ENCODE measurements at regions not wholly inside any gene's neighbourhood (a gene's known extent, or its start where the extent isn't known, plus 50 kb on each side); places are given as distances from the start of the nearest gene placed in this dataset.

GRCh38 chr15:87490666-87491065, 765.9 kb downstream of the NTRK3 start:
- Mint-ChIP-seq H3K4me1 (ENCODE audit: low read depth) (no peaks in the 10 kb centered on the region), H3K4me3 (no peak overlapping the region), H3K9me3 (peaks cover 2% of the 10 kb centered on the region), H3K27ac (no peak overlapping the region), H3K36me3 (ENCODE audit: low read depth) (no peaks in the 10 kb centered on the region), H3K27me3 (no peaks in the 10 kb centered on the region)
- no peak for ATAC-seq
- POLR2A ChIA-PET, result no interaction called here
- no peak for TF ChIP-seq CTCF (IDR thresholded peaks at IDR 0.05)
- intact Hi-C loops (cut with micrococcal nuclease), result no loop called here
- no peak for DNase-seq
- CTCF ChIA-PET, result no interaction called here

DNA sequence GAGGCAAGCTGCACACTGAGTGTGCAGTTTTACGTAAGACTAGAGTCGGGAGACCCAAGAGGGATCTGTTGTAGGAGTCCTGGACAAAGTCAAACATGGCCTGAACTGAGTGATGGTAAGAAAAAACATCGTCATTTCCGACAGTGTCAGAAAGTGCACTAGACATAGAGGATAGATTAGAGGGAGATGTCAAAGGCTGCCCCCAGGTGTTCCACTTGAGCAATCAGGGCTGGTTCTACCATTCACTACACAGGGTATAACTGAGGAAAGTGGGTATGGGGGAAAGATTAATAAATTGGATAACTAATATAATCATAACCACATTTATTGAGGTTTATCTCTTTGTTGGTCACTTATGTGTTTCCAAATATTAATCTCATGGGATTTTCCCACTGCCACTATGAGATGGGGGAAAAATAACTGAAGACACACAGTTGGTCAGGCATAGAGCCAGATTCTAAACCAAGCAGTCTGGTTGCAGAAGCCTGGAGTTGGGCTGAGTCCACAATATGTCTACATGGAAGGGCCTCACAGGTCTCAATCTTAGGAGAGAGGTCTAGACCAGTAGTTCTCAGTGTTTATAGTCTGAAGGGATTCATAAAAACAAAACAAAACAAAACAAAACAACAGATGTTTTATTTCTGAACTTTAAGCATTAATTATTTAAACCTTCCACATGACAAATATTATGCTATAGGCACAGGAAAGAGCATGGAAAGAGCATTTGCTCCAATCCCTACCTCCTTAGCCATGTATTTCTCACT, 766.5 kb downstream of the NTRK3 start:
- DNase-seq (no peak), ATAC-seq (no peak)
- intact Hi-C loops (cut with micrococcal nuclease), result no loop called here
- Mint-ChIP-seq H3K27me3 (no peaks in the 10 kb centered on the region), H3K4me1 (ENCODE audit: low read depth) (no peaks in the 10 kb centered on the region), H3K36me3 (ENCODE audit: low read depth) (no peaks in the 10 kb centered on the region), H3K9me3 (peaks cover 2% of the 10 kb centered on the region), H3K4me3 (no peak overlapping the region), H3K27ac (no peak overlapping the region)
- CTCF ChIA-PET, result no interaction called here
- no peak for TF ChIP-seq CTCF (IDR thresholded peaks at IDR 0.05)
- POLR2A ChIA-PET, result no interaction called here

GRCh38 chr15:87489456-87489855, 767.1 kb downstream of the NTRK3 start:
- intact Hi-C loops (cut with micrococcal nuclease), result no loop called here
- Mint-ChIP-seq H3K36me3 (ENCODE audit: low read depth) (no peaks in the 10 kb centered on the region), H3K27me3 (no peaks in the 10 kb centered on the region), H3K4me1 (ENCODE audit: low read depth) (no peaks in the 10 kb centered on the region), H3K9me3 (peaks cover 2% of the 10 kb centered on the region), H3K27ac (no peak overlapping the region), H3K4me3 (no peak overlapping the region)
- ATAC-seq, result no peak
- ChIA-PET POLR2A (no interaction called here), CTCF (no interaction called here)
- DNase-seq, result no peak
- no peak for TF ChIP-seq CTCF (IDR thresholded peaks at IDR 0.05)

DNA sequence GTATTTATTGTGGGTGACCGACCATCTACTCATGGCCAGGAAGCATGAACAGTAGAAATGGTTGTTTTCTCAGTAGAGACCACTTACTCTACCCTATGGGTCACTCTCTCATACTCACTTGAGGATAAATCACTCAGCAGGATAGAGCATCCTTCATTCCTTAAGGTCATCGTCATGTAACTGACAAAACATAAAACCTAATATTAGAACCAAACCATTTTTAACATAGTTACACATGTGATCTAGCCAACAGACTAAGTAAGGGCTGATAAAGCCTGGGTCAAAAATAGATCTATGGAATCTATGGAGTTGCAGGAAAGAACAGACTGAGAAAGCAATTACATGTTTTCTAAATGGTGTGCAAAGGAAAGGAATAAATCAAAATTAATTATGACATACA, 769.1 kb downstream of the NTRK3 start:
- intact Hi-C loops (cut with micrococcal nuclease), result no loop called here
- Mint-ChIP-seq H3K9me3 (peaks cover 2% of the 10 kb centered on the region), H3K27ac (no peak overlapping the region), H3K36me3 (ENCODE audit: low read depth) (no peaks in the 10 kb centered on the region), H3K4me3 (no peak overlapping the region), H3K4me1 (ENCODE audit: low read depth) (no peaks in the 10 kb centered on the region), H3K27me3 (no peaks in the 10 kb centered on the region)
- DNase-seq (no peak), ATAC-seq (no peak)
- POLR2A ChIA-PET, result no interaction called here
- CTCF ChIA-PET, result no interaction called here
- TF ChIP-seq CTCF (IDR thresholded peaks at IDR 0.05), result no peak

DNA sequence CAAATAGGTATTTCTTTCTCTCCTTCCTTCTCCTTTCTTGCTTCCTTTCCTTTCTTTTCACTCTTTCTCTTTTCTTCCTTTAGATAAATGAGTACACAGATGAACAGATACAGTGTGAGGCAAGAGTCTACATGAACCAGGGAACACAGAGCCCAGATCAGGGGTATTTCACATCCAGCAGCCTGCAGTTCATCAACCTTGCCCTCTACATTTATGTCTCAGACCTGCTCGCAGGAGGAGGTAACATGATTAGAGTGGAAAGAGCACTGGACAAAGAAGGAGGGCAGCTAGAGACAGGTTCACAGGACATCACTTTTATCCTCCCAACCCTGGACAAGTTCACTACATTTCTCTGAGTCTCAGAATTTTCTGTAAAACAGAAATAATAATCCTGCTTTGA, 773.1 kb downstream of the NTRK3 start:
- ChIA-PET CTCF (interaction anchor here (0.7 kb wide), 1 partner anchor 230 kb away, joined by 3 read pairs; no protein-coding TSS in a partner anchor), POLR2A (no interaction called here)
- Mint-ChIP-seq H3K36me3 (ENCODE audit: low read depth) (no peaks in the 10 kb centered on the region), H3K4me1 (ENCODE audit: low read depth) (no peaks in the 10 kb centered on the region), H3K27ac (no peak overlapping the region), H3K4me3 (no peak overlapping the region), H3K9me3 (no peaks in the 10 kb centered on the region), H3K27me3 (no peaks in the 10 kb centered on the region)
- TF ChIP-seq CTCF (IDR thresholded peaks at IDR 0.05), result no peak
- DNase-seq (no peak), ATAC-seq (no peak)
- intact Hi-C loops (cut with micrococcal nuclease), result no loop called here
